Lower lobe of right lung (tissue), 2 donors: ENCODE measurements at regions not wholly inside any gene's neighbourhood (a gene's known extent, or its start where the extent isn't known, plus 50 kb on each side); places are given as distances from the start of the nearest gene placed in this dataset.

Experiments
- ATAC-seq, 2 donors: fragments of 200-7000 bp; cut with Tn5 transposase; one replicate each; pipeline ENCODE4 v1.9.1; 2020 to 2022; ENCODE audit warnings: mild to moderate bottlenecking in 2 of 2, moderate library complexity in 2 of 2
- DNase-seq: peaks from one replicate; pipeline ENCODE4 v3.0.0-alpha.2; 2020
- H3K27ac ChIP-seq: fragments of 200-600 bp; one replicate; pipeline ENCODE4 v1.8.0; 2022
- H3K27me3 ChIP-seq: fragments of 200-600 bp; one replicate; pipeline ENCODE4 v1.8.0; 2022; ENCODE audit warnings: low read depth
- H3K36me3 ChIP-seq: fragments of 200-600 bp; one replicate; pipeline ENCODE4 v1.8.0; 2022; ENCODE audit warnings: mild to moderate bottlenecking
- H3K4me1 ChIP-seq: fragments of 200-600 bp; one replicate; pipeline ENCODE4 v1.8.0; 2022
- H3K4me3 ChIP-seq: fragments of 200-600 bp; one replicate; pipeline ENCODE4 v1.8.0; 2022; ENCODE audit warnings: mild to moderate bottlenecking
- H3K9me3 ChIP-seq: fragments of 200-600 bp; one replicate; pipeline ENCODE4 v1.8.0; 2022
- intact Hi-C: fragments of 100-400 bp; cut with DNase I; formaldehyde crosslinking; loops from one replicate; pipeline ENCODE4 v1.11.0; 2022
- TF ChIP-seq, protein P1 (sequence below): fragments of 200-600 bp; IDR thresholded peaks from one replicate; pipeline ENCODE4 v1.8.0; 2022; ENCODE audit warnings: antibody characterized with exemption, mild to moderate bottlenecking
- donor health status: DM: no; HTN: yes; CAD: no; lungs with severe emphysema.

- intact Hi-C loops: no loop called here
- Histone ChIP-seq H3K36me3 (no peaks in the 10 kb centered on the region), H3K4me1 (no peaks in the 10 kb centered on the region), H3K4me3 (no peak overlapping the region), H3K27ac (no peak overlapping the region), H3K9me3 (no peaks in the 10 kb centered on the region), H3K27me3 (peaks cover 6% of the 10 kb centered on the region)
- ATAC-seq (no peak), DNase-seq (no peak)
- TF ChIP-seq, protein P1, sequence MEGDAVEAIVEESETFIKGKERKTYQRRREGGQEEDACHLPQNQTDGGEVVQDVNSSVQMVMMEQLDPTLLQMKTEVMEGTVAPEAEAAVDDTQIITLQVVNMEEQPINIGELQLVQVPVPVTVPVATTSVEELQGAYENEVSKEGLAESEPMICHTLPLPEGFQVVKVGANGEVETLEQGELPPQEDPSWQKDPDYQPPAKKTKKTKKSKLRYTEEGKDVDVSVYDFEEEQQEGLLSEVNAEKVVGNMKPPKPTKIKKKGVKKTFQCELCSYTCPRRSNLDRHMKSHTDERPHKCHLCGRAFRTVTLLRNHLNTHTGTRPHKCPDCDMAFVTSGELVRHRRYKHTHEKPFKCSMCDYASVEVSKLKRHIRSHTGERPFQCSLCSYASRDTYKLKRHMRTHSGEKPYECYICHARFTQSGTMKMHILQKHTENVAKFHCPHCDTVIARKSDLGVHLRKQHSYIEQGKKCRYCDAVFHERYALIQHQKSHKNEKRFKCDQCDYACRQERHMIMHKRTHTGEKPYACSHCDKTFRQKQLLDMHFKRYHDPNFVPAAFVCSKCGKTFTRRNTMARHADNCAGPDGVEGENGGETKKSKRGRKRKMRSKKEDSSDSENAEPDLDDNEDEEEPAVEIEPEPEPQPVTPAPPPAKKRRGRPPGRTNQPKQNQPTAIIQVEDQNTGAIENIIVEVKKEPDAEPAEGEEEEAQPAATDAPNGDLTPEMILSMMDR: no peak
Measured at GRCh38 chr1:29821605-29822004, 585.3 kb downstream of the PTPRU start.

GRCh38 chr1:29820401-29820800 lies 584.1 kb downstream of the PTPRU start:
- H3K4me1 ChIP-seq: no peaks in the 10 kb centered on the region
- H3K27me3 ChIP-seq: peaks cover 5% of the 10 kb centered on the region
- no peaks in the 10 kb centered on the region for H3K36me3 ChIP-seq
- no peak for DNase-seq
- intact Hi-C loops: no loop called here
- H3K4me3 ChIP-seq: no peak overlapping the region
- TF ChIP-seq, protein P1: no peak
- no peak for ATAC-seq
- H3K27ac ChIP-seq: no peak overlapping the region
- no peaks in the 10 kb centered on the region for H3K9me3 ChIP-seq

DNA sequence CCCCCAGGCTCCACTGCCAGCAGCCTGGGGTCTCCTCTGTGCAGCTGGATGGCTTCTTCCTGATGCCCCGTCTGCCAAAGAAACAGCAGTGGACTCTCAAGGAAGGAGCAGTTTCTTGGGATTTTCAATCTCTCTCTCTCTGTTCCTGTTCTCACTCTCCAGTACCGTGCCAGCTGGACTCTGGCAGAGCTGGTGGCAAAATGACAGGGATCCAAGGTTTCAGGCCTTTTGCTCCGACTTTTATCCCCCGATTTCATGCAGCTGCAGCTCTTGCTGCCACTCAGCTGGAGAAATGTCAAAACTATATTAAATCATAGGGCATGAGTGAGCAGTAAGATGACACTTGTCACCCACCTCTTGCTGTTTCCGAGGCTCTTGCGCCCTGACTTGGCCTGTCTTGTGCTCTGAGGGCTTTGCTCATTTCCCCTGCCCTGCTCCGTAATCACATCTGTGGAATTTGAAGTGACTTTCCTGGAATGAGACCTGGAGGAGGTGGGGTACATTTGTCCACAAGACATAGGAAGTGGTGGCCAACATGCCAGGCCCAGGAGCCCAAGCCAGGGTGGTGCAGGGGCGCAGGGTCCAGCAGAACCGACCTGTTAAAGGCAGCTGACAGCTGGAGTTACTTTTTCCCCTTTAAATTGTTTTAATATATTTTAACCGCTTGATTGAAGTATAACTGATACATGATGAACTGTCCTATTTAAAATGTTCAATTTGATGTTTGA lies 576.2 kb downstream of the PTPRU start:
- no peak for DNase-seq

DNA sequence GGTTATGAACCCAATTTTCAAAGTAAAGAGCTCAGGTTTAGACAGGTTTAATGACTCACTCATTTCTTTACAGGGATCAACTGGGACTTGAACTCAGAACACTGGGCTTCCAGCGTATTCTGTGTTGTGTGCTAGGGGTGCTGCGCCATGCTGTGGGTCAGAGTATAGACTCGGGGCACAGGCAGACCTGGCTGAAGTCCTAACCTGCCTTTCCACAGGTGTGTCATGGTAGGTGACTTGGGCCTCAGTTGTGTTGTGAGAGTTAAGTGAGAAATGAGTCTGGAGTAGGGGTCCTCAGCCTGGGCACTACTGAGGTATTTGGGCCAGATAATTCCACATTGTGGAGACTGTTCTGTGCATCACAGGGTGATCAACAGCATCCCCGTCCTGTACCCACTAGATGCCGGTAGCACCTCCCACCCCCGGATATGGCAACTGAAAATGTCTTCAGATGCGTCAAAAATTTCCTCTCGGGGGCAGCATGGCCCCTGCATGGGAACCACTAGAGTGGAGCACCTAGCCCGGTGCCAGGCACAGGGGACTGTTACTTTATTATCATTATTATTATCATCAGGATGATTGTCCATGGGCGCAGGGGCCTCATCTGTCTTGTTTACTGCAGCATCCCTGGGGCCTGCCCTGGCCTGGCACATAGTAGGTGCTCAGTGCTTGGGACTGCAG lies 575.5 kb downstream of the PTPRU start:
- Histone ChIP-seq H3K27ac (no peak overlapping the region), H3K4me1 (no peaks in the 10 kb centered on the region), H3K9me3 (no peaks in the 10 kb centered on the region), H3K36me3 (no peaks in the 10 kb centered on the region), H3K27me3 (no peaks in the 10 kb centered on the region), H3K4me3 (no peak overlapping the region)
- intact Hi-C loops: no loop called here
- DNase-seq (no peak), ATAC-seq (no peak)
- TF ChIP-seq, protein P1: no peak

More for the DNA sequence above, 576.2 kb downstream of the PTPRU start:
- H3K36me3 ChIP-seq: no peaks in the 10 kb centered on the region
- no peaks in the 10 kb centered on the region for H3K27me3 ChIP-seq
- ATAC-seq: peak in 1 of 2 donors; percentile 35
- no peaks in the 10 kb centered on the region for H3K9me3 ChIP-seq
- no peak overlapping the region for H3K27ac ChIP-seq
- no peaks in the 10 kb centered on the region for H3K4me1 ChIP-seq
- no peak overlapping the region for H3K4me3 ChIP-seq
- intact Hi-C loops: no loop called here
- TF ChIP-seq, protein P1: no peak

GRCh38 chr1:29811247-29811646 lies 574.9 kb downstream of the PTPRU start:
- Histone ChIP-seq H3K4me1 (no peaks in the 10 kb centered on the region), H3K4me3 (no peak overlapping the region), H3K9me3 (no peaks in the 10 kb centered on the region), H3K27me3 (no peaks in the 10 kb centered on the region), H3K27ac (no peak overlapping the region), H3K36me3 (no peaks in the 10 kb centered on the region)
- TF ChIP-seq, protein P1: no peak
- ATAC-seq (no peak), DNase-seq (no peak)
- intact Hi-C loops: no loop called here
